ENCODE measurements at regions not wholly inside any gene's neighbourhood (a gene's known extent, or its start where the extent isn't known, plus 50 kb on each side); places are given as distances from the start of the nearest gene placed in this dataset.
"Not testable (repeated sequence)": the region's sequence is repeated elsewhere in the genome, so short reads cannot be mapped to it uniquely, and the experiment has no call there.

- DNase-seq, result no peak
These were observed 476.3 kb upstream of the ADGRL3 start for GRCh38 chr4:60723796-60724195.

GRCh38 chr4:60724623-60725022, 475.5 kb upstream of the ADGRL3 start:
- no peak for DNase-seq

GRCh38 chr4:60726779-60727178, 473.3 kb upstream of the ADGRL3 start:
- no peak for DNase-seq

- DNase-seq, result no peak
These were observed 470.9 kb upstream of the ADGRL3 start for GRCh38 chr4:60729194-60729593.

- not testable (repeated sequence) for DNase-seq
These were observed 470.4 kb upstream of the ADGRL3 start for GRCh38 chr4:60729764-60730163.

DNA sequence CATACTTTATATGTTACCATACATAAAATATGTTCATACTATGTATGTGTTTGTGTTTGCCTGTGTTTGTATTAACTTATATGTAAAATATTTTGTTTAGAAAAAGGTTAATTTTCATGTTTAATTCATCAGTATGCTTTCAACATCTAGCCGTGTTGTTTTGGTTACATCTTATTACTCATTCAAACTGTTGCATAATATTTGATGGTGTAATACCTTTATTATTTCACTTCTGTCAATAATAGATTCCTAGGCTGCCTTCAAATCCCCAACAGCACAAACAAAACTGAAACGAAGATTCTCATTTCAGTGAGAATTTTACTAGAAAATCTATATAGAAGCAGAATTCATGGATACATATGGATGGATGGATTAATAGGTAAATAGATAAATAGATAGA, 462.3 kb upstream of the ADGRL3 start:
- DNase-seq, result no peak

GRCh38 chr4:60743654-60744053, 456.5 kb upstream of the ADGRL3 start:
- no peak for DNase-seq

DNA sequence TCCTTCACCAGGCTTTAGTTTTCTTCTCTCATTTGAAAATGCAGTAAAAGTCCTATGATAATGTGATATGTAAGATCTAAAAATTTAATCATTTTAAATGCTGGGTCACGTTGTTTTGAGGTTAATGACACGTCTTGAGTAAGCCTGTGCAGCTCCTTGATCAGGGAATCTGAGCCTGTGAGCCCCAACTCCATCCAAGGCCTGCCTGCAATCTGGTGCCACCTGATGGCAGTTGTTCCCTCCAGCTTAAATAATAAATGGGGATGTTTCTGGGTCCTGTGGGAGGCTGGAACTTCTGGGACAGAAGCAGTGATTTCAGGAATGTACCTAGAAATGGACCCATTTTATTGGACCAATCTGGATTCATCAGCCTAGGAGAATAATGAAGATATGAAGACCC, 455.4 kb upstream of the ADGRL3 start:
- no peak for DNase-seq

GRCh38 chr4:60745800-60746571, 454.1 kb upstream of the ADGRL3 start:
- DNase-seq, result no peak

DNA sequence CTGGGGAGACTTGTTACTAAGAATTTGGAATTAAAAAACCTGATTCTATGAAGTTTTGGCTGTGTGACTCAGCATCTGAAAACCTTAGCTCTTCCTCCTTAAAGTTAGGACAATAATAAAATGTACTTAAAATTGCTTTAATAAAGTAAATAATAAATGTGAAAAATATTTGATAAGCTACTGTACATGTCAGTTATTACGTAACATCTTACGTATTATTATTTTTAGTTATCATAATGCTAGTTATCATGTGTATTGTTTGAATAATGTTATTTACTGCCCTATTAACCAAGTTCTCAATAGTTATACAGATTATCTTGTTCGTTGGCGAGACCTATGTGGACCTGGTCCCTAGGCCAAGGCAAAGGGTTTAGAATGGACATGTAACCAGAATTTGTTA, 449.2 kb upstream of the ADGRL3 start:
- DNase-seq, result no peak

DNA sequence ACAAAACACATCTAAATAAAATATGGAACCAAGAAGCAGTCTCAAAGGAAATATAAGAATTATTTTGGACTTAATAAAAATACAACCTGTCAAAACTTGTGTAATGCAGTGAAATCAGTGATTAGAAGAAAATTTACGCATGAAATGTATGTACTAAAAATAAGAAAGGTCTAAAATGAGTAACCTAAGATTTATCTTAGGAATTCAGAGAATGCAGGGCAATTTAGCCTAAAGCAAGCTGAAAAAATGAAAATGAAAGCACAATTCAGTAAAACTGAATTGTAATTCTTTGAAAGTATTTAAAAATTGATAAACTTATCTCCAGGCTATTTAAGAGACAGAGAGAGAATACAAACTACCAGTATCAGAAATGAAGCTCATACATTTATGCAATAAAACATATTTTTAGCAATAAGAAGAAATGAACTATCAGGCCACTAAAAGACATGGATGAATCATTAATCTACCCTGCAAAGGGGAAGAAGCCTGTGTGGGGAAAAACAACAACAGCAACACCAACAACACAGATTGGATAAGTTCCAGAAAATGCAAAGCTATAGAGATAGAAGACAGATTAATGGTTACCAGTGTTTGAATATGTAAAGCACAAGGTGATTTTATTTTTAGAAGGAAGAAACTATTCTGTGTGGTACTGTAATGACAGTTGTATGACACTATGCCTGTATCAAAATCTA, 442.0 kb upstream of the ADGRL3 start:
- DNase-seq, result no peak

DNA sequence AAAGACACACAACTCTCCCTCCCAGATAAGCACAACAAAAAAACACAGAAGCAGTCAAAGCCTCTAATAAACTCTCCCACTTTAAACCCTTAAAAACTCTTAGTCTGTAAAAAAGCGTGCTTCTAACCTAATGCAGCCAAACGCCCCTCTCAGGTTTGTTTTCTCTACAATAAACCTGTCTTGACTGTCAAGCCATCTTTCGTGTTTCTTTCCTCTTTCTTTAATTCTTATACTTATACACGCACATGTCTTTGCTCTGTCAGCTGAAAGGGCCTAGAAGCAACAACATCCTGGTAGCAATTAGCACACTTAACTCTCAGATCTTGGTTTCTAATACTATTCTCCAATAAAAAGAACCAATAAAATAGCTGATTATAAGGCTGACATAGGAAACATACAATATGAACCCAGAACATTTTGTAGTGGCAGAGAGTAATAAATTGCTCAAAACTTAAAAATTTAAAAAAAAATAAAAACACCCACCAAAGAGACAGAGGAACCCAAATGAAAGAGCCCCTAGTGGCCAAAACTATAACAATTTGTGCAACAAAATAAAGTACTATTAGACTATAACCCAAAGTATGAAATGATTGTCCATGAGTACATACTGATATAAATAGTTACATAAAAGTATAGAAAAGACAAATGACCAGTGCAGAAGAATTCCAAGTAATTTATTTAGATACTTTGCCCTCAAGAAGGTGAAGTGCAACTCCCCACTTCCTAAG, 440.4 kb upstream of the ADGRL3 start:
- DNase-seq, result no peak

- DNase-seq, result no peak
These were observed 419.3 kb upstream of the ADGRL3 start for GRCh38 chr4:60780874-60781273.

GRCh38 chr4:60790608-60791007, 409.5 kb upstream of the ADGRL3 start:
- DNase-seq, result no peak

GRCh38 chr4:60794372-60794771, 405.8 kb upstream of the ADGRL3 start:
- DNase-seq, result no peak

DNA sequence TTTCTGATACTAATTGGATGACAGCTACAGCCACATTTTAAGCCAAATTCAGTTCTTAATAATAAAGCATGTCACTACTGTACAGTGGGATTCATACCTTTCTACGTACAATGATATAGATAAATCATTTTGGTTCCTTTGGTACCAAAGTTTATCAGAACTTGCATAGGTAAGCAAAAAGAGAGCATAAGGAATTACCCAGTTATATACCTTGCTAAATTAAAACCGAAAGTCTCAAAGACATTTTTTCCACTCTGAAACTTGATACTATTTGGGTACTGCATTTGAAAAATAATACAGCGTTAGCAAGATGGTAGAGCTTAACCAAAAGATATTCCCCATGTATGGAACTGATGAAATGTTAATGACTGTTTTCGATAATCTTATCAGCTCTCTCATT, 400.9 kb upstream of the ADGRL3 start:
- DNase-seq, result no peak

DNA sequence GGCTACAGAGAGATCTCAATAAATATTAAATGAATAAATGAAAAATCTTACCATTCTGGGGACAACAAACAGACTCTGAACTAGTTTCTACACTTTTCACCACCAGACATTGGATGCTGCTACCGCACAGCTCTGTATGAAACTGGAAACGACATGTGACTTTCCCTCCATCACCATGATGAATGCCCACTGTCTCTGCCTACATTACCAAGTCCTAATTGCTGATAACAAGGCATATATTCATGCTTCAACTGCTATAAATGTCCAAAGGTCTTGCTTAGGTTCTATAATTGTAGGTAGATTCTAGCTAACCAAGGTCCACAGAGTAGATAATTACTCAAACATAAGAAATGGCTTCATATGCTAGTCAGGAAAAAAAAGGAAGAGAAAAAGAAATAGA, 399.4 kb upstream of the ADGRL3 start:
- DNase-seq, result no peak

DNA sequence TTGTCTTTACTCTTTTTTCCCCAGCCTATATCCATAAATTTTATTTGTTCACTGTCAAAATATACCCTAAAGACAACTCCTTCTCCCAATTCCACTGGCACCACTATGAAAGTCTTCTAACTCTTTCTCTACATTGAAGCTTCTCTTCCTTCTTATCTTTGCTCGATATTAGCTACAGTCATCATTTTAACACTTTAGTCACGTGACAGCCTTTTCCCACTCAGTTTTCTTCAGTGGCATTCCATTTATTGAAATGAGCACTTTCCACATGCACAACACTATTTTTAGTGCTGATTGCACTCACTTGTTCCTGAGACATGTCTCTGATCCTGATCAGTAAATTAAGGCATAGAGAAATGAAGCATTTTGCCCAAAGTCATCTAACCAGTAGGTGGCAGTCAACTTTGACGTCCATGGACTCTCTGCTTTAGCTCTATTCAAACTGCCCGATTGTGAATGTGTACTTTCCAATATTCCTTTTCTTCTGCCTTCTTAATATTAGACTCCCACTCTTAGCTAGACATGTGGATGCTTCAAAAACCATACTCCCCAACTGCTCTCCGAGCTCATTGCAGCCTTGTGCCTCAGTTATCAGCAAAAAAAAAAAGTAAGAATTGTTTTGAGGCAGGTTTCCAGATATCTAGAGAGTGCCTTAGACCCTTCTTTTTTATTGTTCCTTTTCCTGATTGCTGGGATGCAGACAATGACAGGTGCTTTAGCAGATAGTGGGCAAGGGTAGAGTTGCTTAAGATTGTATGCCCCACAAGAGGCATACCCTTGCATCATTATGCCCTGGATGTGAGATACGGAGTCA, 394.4 kb upstream of the ADGRL3 start:
- no peak for DNase-seq

DNA sequence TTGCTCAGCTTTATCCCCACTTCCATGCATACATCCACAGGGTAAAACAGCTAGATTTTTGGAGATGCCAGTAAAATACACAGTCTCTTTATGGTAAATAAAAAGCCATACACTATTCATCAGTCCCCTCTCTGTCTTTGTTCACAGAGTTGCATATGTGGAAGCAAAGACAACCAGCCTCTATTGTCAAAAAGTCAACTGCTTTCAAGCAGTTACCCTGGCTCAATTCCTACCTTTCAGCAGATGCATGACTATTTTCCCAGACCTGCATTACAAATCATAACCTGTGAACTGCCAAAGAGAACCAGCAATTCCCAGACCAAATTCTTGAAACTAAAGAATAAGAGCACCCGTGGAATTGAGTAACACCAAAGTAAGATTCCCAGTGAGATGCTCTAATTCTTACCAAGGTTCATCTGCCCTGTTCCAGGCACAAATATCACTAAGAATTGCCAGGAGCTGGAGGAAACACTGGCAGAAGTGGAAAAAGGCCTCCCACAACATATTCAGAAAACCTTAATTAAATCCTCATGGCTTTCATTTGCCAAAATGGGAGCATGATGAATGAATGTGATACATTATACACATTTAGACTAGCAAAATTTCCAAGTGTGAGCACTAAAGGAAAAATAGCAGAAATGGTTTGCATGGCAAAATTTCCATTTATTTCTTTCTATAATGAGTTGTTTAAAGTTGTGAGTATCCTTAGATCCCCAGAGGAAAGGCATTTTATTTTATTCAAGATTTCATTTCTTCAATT, 391.2 kb upstream of the ADGRL3 start:
- no peak for DNase-seq

GRCh38 chr4:60809486-60809800, 390.7 kb upstream of the ADGRL3 start:
- DNase-seq, result no peak

DNA sequence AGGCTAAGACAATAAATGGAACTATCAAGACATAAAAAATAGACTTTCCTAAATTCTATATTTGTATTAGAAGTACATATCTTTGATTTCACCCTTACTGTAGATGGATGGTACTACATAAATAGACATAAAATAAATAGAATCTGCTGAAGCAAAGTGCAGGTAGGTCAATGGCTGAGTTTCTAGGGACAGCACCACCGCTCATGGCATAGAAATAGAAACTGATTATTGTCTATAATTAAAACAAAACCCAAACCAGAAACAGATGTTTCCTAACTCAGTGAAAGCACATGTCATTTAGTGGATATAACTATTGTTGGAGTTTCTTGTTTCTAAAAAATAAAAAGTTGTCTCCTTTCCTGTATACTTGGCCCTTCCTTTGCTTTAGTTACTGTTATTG, 387.3 kb upstream of the ADGRL3 start:
- no peak for DNase-seq

DNA sequence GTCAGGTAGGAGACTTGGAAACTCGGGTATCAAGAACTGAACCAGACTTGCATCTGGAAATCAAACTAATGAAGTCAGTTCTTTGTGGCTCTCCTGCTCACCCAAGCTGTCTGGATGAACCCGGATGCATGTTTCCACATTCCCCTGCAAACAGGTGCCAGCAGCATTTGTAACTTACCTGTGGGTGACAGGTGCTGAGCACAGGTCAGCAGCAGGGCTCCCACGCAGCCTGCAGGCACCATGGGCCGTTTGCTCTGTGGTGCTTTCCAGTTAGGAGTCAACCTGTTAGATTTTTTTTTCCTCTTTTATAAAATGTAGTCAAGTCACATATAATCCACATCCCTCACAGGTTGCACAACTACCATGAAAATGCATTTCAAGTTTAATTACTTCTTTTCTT, 385.6 kb upstream of the ADGRL3 start:
- DNase-seq, result no peak

GRCh38 chr4:60817609-60818008, 382.5 kb upstream of the ADGRL3 start:
- DNase-seq, result no peak

Measured in stimulated activated CD4-positive, alpha-beta T cell treated with anti-CD3 and anti-CD28 coated beads, Interleukin-12 subunit alpha, Interleukin-12 subunit beta, amount 100 ng/mL, for 4 hours (primary cell).